MM.1S (cell line): ENCODE measurements at regions not wholly inside any gene's neighbourhood (a gene's known extent, or its start where the extent isn't known, plus 50 kb on each side); places are given as distances from the start of the nearest gene placed in this dataset.

Experiments
- EZH2 ChIP-seq: fragments of 300-600 bp; sonication (generic); optimal IDR thresholded peaks from 2 replicates; pipeline ENCODE3; 2017; ENCODE audit warnings: low read depth, mild to moderate bottlenecking, antibody characterized with exemption, low read length, mixed read lengths
- TF ChIP-seq, protein P1 (sequence below): fragments of 300-600 bp; sonication (generic); IDR thresholded peaks from 2 replicates; pipeline ENCODE4 v1.5.1; 2016; ENCODE audit warnings: antibody characterized with exemption, low read length, mixed read lengths

DNA sequence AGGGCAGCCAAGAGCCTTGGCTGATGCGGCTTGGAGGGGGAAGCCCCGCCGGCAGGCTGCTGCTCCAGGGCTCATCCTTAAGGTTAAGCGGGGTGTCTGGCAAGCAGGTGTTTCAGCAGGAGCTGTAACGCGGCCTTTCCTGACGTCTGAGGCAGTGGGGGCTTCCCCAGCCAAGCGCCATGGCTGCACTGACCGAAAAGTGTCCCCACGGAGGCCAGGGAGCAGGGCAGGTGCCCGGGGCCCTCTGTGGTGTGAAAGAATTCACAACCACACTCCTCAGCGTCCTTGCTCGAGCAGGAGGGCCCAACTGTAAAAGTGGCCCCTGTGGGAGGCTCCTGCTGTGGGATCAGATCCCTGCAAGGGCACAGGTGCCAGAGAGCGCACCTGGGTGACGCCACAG is 79.2 kb downstream of the DHCR7 start:
- no peak for TF ChIP-seq EZH2
- TF ChIP-seq, protein P1, sequence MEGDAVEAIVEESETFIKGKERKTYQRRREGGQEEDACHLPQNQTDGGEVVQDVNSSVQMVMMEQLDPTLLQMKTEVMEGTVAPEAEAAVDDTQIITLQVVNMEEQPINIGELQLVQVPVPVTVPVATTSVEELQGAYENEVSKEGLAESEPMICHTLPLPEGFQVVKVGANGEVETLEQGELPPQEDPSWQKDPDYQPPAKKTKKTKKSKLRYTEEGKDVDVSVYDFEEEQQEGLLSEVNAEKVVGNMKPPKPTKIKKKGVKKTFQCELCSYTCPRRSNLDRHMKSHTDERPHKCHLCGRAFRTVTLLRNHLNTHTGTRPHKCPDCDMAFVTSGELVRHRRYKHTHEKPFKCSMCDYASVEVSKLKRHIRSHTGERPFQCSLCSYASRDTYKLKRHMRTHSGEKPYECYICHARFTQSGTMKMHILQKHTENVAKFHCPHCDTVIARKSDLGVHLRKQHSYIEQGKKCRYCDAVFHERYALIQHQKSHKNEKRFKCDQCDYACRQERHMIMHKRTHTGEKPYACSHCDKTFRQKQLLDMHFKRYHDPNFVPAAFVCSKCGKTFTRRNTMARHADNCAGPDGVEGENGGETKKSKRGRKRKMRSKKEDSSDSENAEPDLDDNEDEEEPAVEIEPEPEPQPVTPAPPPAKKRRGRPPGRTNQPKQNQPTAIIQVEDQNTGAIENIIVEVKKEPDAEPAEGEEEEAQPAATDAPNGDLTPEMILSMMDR, result no peak
